ENCODE measurements at regions not wholly inside any gene's neighbourhood (a gene's known extent, or its start where the extent isn't known, plus 50 kb on each side); places are given as distances from the start of the nearest gene placed in this dataset.
A peak's percentile ranks its signal among the peaks of the same experiment; 100 is the strongest.

- H3K36me3 ChIP-seq: no peaks in the 10 kb centered on the region
- DNase-seq: no peak
- TF ChIP-seq CTCF (IDR thresholded peaks at IDR 0.05) (no peak), POLR2A (IDR thresholded peaks at IDR 0.05) (no peak)
- H3K4me1 ChIP-seq: no peaks in the 10 kb centered on the region
- WGBS, 2 donors: 47 to 48% methylated on average over 5 of the region's 5 CpGs
- no peaks in the 10 kb centered on the region for H3K9me3 ChIP-seq
- no peak overlapping the region for H3K4me3 ChIP-seq
- intact Hi-C loops (cut with DNase I): no loop called here
- no peak overlapping the region for H3K27ac ChIP-seq
- peaks cover 0 to 11% (median 0%) of the 10 kb centered on the region in 4 donors for H3K27me3 ChIP-seq
These were observed 170.7 kb downstream of the CYRIA start for GRCh38 chr2:16494836-16495508.

- no peaks in the 10 kb centered on the region for H3K4me1 ChIP-seq
- intact Hi-C loops (cut with DNase I): no loop called here
- H3K27ac ChIP-seq: no peak overlapping the region
- TF ChIP-seq CTCF (IDR thresholded peaks at IDR 0.05): no peak
- no peak for TF ChIP-seq POLR2A (IDR thresholded peaks at IDR 0.05)
- H3K9me3 ChIP-seq: no peaks in the 10 kb centered on the region
- DNase-seq: no peak
- 63 to 79% methylated on average over 3 of the region's 3 CpGs for WGBS, 2 donors
- no peaks in the 10 kb centered on the region for H3K36me3 ChIP-seq
- peaks cover 0 to 11% (median 0%) of the 10 kb centered on the region in 4 donors for H3K27me3 ChIP-seq
- H3K4me3 ChIP-seq: no peak overlapping the region
These were observed 171.8 kb downstream of the CYRIA start for GRCh38 chr2:16493788-16494187.

- H3K27me3 ChIP-seq: peaks cover 0 to 13% (median 0%) of the 10 kb centered on the region in 4 donors
- no peaks in the 10 kb centered on the region for H3K9me3 ChIP-seq
- no peaks in the 10 kb centered on the region for H3K4me1 ChIP-seq
- DNase-seq: no peak
- TF ChIP-seq CTCF (IDR thresholded peaks at IDR 0.05) (peak in 2 of 6 experiments; percentile 22 to 34), POLR2A (IDR thresholded peaks at IDR 0.05) (no peak)
- H3K36me3 ChIP-seq: no peaks in the 10 kb centered on the region
- WGBS, 2 donors: 25 to 31% methylated on average over 4 of the region's 4 CpGs
- intact Hi-C loops (cut with DNase I): no loop called here
- no peak overlapping the region for H3K4me3 ChIP-seq
- no peak overlapping the region for H3K27ac ChIP-seq
These were observed 177.9 kb downstream of the CYRIA start for GRCh38 chr2:16487686-16488085.

GRCh38 chr2:16485251-16485650 lies 180.4 kb downstream of the CYRIA start:
- H3K27me3 ChIP-seq: peaks cover 0 to 3% (median 0%) of the 10 kb centered on the region in 4 donors

More at GRCh38 chr2:16485251-16485650, 180.4 kb downstream of the CYRIA start:
- Histone ChIP-seq H3K27ac (no peak overlapping the region), H3K4me3 (no peak overlapping the region), H3K36me3 (no peaks in the 10 kb centered on the region), H3K9me3 (no peaks in the 10 kb centered on the region), H3K4me1 (no peaks in the 10 kb centered on the region)
- DNase-seq: no peak
- TF ChIP-seq CTCF (IDR thresholded peaks at IDR 0.05) (no peak), POLR2A (IDR thresholded peaks at IDR 0.05) (no peak)
- intact Hi-C loops (cut with DNase I): no loop called here
- WGBS, 2 donors: 88 to 93% methylated on average over 2 of the region's 2 CpGs
